Stimulated activated CD8-positive, alpha-beta memory T cell treated with anti-CD3 and anti-CD28 coated beads, Interleukin-15, amount 100 ng/mL, for 4 hours (primary cell): ENCODE measurements at regions not wholly inside any gene's neighbourhood (a gene's known extent, or its start where the extent isn't known, plus 50 kb on each side); places are given as distances from the start of the nearest gene placed in this dataset.
A peak's percentile ranks its signal among the peaks of the same experiment; 100 is the strongest.

Experiments
- DNase-seq, 2 donors: peaks; one replicate each; pipeline ENCODE4 v3.0.0-alpha.2; 2020; ENCODE audit warnings: low read depth in 2 of 2

- no peak for DNase-seq
These were observed 106.1 kb upstream of the RUNX3 start for GRCh38 chr1:25036117-25036546.

- DNase-seq = no peak
These were observed 105.5 kb upstream of the RUNX3 start for GRCh38 chr1:25035523-25036116.

GRCh38 chr1:25034736-25035522 is 104.9 kb upstream of the RUNX3 start:
- DNase-seq = no peak

- no peak for DNase-seq
These were observed 104.0 kb upstream of the RUNX3 start for GRCh38 chr1:25033828-25034705.

- no peak for DNase-seq
These were observed 103.2 kb upstream of the RUNX3 start for GRCh38 chr1:25033030-25033827.

GRCh38 chr1:25031966-25032667 is 102.0 kb upstream of the RUNX3 start:
- DNase-seq = peak in 1 of 2 donors; percentile 40

GRCh38 chr1:25031601-25031965 is 101.5 kb upstream of the RUNX3 start:
- peak; percentile 38 to 50 for DNase-seq

- DNase-seq = peak; percentile 61 to 70
These were observed 100.9 kb upstream of the RUNX3 start for GRCh38 chr1:25030674-25031589.

- DNase-seq = no peak
These were observed 99.9 kb upstream of the RUNX3 start for GRCh38 chr1:25030012-25030411.

- no peak for DNase-seq
These were observed 99.0 kb upstream of the RUNX3 start for GRCh38 chr1:25028907-25029599.

- no peak for DNase-seq
These were observed 98.5 kb upstream of the RUNX3 start for GRCh38 chr1:25028587-25028906.

GRCh38 chr1:25027822-25028586 is 97.9 kb upstream of the RUNX3 start:
- DNase-seq = no peak

GRCh38 chr1:25026730-25027450 is 96.8 kb upstream of the RUNX3 start:
- DNase-seq = no peak

- no peak for DNase-seq
These were observed 96.2 kb upstream of the RUNX3 start for GRCh38 chr1:25026304-25026703.

- no peak for DNase-seq
These were observed 94.7 kb upstream of the RUNX3 start for GRCh38 chr1:25024615-25025350.

- no peak for DNase-seq
These were observed 93.8 kb upstream of the RUNX3 start for GRCh38 chr1:25023826-25024225.

- DNase-seq = no peak
These were observed 93.1 kb upstream of the RUNX3 start for GRCh38 chr1:25023190-25023578.
